CD8-positive, alpha-beta memory T cell (primary cell): ENCODE measurements at regions not wholly inside any gene's neighbourhood (a gene's known extent, or its start where the extent isn't known, plus 50 kb on each side); places are given as distances from the start of the nearest gene placed in this dataset.

Source experiments
- CTCF ChIA-PET: fragments of 350-600 bp; sonication (Branson Sonifier 250); formaldehyde crosslinking; loops from one replicate; lab custom pipeline; 2021; ENCODE audit warnings: antibody characterized with exemption; lab: Charles Lee
- POLR2A ChIA-PET: fragments of 350-600 bp; sonication (Branson Sonifier 250); formaldehyde crosslinking; loops from one replicate; lab custom pipeline; 2021; ENCODE audit warnings: antibody characterized with exemption; lab: Charles Lee
- DNase-seq, 5 donors: peaks; one replicate each; pipeline versions ENCODE4 v3.0.0 to v3.0.0-alpha.2; 2020 to 2022; ENCODE audit warnings: mixed read lengths in 1 of 5
- H3K27ac ChIP-seq: one replicate; pipeline ENCODE4 v1.7.0; 2013; ENCODE audit warnings: low read depth, mild to moderate bottlenecking, low read length, moderate library complexity
- H3K27me3 ChIP-seq: 2 replicates; pipeline ENCODE4 v1.7.0; 2013; ENCODE audit warnings: low read length, mild to moderate bottlenecking; ENCODE audit not compliant: insufficient read depth, poor library complexity, severe bottlenecking
- H3K36me3 ChIP-seq: 2 replicates; pipeline ENCODE4 v1.7.0; 2013; ENCODE audit warnings: mild to moderate bottlenecking, low read length, moderate library complexity; ENCODE audit not compliant: insufficient read depth
- H3K4me1 ChIP-seq: 2 replicates; pipeline ENCODE4 v1.7.0; 2013; ENCODE audit warnings: mild to moderate bottlenecking, low read length, moderate library complexity; ENCODE audit not compliant: insufficient read depth
- H3K4me3 ChIP-seq: 2 replicates; pipeline ENCODE4 v1.7.0; 2013; ENCODE audit warnings: mild to moderate bottlenecking, low read length
- H3K9me3 ChIP-seq: 2 replicates; pipeline ENCODE4 v1.7.0; 2013; ENCODE audit warnings: mild to moderate bottlenecking, low read length
- H3K27ac Mint-ChIP-seq, 8 donors: one replicate each; pipeline ENCODE4 v1.8.0; 2020 to 2021; ENCODE audit warnings: mixed read lengths in 8 of 8, mild to moderate bottlenecking in 6 of 8, inconsistent platforms in 3 of 8, moderate library complexity in 3 of 8
- H3K27me3 Mint-ChIP-seq, 2 donors: one replicate each; pipeline ENCODE4 v1.8.0; 2020 to 2021; ENCODE audit warnings: mixed read lengths in 2 of 2, mild to moderate bottlenecking in 1 of 2, moderate library complexity in 1 of 2
- H3K36me3 Mint-ChIP-seq, 3 donors: one replicate each; pipeline ENCODE4 v1.8.0; 2020 to 2021; ENCODE audit warnings: mixed read lengths in 3 of 3, inconsistent platforms in 1 of 3, mild to moderate bottlenecking in 1 of 3
- H3K4me1 Mint-ChIP-seq, 3 donors: one replicate each; pipeline ENCODE4 v1.8.0; 2020 to 2021; ENCODE audit warnings: mixed read lengths in 3 of 3, inconsistent platforms in 1 of 3, mild to moderate bottlenecking in 1 of 3
- H3K4me3 Mint-ChIP-seq, 7 donors: one replicate each; pipeline ENCODE4 v1.8.0; 2020 to 2021; ENCODE audit warnings: mixed read lengths in 7 of 7, mild to moderate bottlenecking in 6 of 7, moderate library complexity in 4 of 7, inconsistent platforms in 2 of 7
- H3K9me3 Mint-ChIP-seq, 5 donors: one replicate each; pipeline ENCODE4 v1.8.0; 2020 to 2022; ENCODE audit warnings: mixed read lengths in 5 of 5, mild to moderate bottlenecking in 3 of 5, moderate library complexity in 2 of 5, inconsistent platforms in 1 of 5

DNA sequence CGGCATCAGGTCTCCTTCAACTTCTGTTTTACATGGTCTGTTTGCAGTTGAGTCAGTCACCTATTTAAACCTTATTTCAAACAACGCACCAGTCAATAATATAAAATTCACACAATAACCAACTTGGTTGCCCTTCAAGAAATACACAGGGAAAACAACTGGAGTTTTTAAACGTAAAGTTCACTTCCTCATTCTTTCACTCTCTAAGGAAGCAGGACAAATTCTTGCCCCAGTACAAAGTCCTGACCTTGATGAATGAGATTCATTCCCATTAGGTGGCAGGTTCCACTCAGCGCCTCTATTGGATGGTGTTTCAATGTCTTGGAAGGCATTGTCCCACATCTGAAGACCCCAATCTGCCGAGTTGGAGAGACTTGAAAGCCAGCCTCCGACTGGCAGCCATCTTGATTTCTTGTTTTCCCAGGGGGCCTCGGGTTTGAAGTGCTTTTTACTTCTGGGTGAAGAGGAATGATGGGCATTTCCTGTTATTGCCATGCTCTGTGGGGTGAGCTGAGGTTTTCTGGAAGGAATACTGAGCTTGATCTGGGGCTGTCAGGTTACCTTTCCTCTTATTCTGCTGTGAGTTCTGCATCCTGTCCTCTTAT lies 105.0 kb downstream of the ACER2 start:
- no peaks in the 10 kb centered on the region for H3K9me3 Mint-ChIP-seq
- peaks cover 3 to 23% of the 10 kb centered on the region in 2 donors for H3K27me3 Mint-ChIP-seq
- H3K4me1 ChIP-seq = no peaks in the 10 kb centered on the region
- no peak overlapping the region for H3K27ac ChIP-seq
- DNase-seq = no peak
- CTCF ChIA-PET = no interaction called here
- H3K4me3 ChIP-seq = no peak overlapping the region
- no peak overlapping the region for H3K27ac Mint-ChIP-seq
- no peaks in the 10 kb centered on the region for H3K4me1 Mint-ChIP-seq
- POLR2A ChIA-PET = no interaction called here
- H3K4me3 Mint-ChIP-seq = no peak overlapping the region
- no peaks in the 10 kb centered on the region for H3K9me3 ChIP-seq
- H3K36me3 Mint-ChIP-seq = no peaks in the 10 kb centered on the region
- H3K27me3 ChIP-seq = no peaks in the 10 kb centered on the region
- H3K36me3 ChIP-seq = no peaks in the 10 kb centered on the region

DNA sequence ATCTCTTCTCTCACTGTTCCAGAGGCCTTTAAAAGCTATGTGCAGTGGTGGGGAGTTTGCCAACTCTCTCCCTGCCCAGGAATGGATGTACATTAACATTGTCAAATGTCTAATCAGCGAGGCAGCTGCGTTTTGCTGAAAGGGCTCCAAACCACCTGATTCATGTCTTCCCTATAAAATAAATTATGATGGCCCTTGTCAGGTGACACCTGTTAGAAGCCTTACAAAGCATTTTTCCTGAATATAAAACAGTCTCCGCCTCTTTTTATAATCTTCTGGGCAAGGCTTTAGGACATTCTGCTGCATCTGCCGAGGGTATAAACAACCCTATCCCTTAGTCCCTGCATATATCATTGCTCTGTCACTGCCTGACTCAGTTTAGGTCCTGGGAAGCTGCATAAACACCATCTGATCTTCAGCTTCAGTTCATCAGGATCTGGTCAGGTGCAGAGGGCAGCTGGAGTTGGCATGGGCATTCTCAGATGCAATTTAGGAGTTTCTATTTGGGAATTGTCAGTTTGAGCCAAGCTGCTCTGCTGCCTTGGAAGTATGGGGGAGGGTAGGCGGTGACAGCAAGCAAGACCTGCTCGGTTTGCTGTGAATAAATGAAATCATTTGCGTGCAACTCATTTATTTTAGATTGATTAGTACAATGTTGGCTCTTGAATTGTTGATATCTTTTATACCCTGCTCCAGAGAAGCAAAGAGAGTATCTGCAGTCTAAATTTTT lies 103.5 kb downstream of the ACER2 start:
- CTCF ChIA-PET = no interaction called here
- H3K27ac Mint-ChIP-seq = no peak overlapping the region

DNA sequence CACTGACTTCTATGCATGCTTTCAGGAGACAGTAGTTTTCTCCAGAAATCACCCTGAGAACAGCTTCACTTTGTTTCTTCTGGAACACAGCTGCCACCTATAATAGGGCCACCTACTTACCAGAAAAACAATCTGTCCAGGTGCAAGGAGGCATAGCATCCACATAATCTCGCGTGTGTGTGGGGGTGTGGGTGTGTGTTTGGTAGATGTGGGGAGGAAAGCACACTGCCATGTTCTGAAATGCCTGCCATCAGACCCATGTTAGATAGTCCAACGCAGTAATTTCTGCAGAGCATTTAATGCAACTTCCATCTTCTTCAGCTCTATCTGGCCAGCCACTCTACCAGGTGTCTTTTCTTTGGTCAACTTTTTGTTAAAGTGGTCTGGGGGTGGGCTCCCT lies 102.9 kb downstream of the ACER2 start:
- Mint-ChIP-seq H3K27ac (no peak overlapping the region), H3K9me3 (no peaks in the 10 kb centered on the region), H3K36me3 (no peaks in the 10 kb centered on the region), H3K27me3 (peaks cover 3 to 32% of the 10 kb centered on the region in 2 donors), H3K4me3 (no peak overlapping the region), H3K4me1 (no peaks in the 10 kb centered on the region)
- ChIA-PET POLR2A (no interaction called here), CTCF (no interaction called here)
- Histone ChIP-seq H3K27me3 (no peaks in the 10 kb centered on the region), H3K9me3 (no peaks in the 10 kb centered on the region), H3K4me3 (no peak overlapping the region), H3K27ac (no peak overlapping the region), H3K4me1 (no peaks in the 10 kb centered on the region), H3K36me3 (no peaks in the 10 kb centered on the region)
- DNase-seq = no peak

More for the DNA sequence above, 103.5 kb downstream of the ACER2 start:
- Mint-ChIP-seq H3K4me3 (no peak overlapping the region), H3K36me3 (no peaks in the 10 kb centered on the region), H3K4me1 (no peaks in the 10 kb centered on the region), H3K9me3 (no peaks in the 10 kb centered on the region), H3K27me3 (peaks cover 3 to 27% of the 10 kb centered on the region in 2 donors)
- Histone ChIP-seq H3K4me3 (no peak overlapping the region), H3K4me1 (no peaks in the 10 kb centered on the region), H3K27me3 (no peaks in the 10 kb centered on the region), H3K36me3 (no peaks in the 10 kb centered on the region), H3K9me3 (no peaks in the 10 kb centered on the region), H3K27ac (no peak overlapping the region)
- DNase-seq = no peak
- POLR2A ChIA-PET = no interaction called here

DNA sequence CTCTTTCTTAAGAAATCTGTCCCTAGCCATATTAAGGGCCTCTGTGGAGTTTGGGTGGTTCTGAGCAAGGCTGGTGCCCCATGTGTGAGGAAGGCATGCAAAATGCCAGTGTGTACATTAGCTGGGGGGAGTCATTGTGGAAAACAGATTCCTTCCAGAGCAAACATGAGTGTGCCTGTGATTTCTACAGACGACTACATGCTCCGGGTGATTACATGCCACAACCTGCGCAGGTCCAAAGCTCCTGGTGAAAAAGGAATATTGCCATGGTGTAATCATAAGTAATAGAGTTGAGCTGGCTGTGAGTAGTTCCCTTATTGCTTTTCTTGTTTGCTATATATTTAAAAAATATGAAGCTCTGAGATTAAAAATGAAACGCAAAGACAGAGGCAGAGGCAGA lies 102.1 kb downstream of the ACER2 start:
- DNase-seq = no peak
- Histone ChIP-seq H3K4me3 (no peak overlapping the region), H3K27ac (no peak overlapping the region), H3K4me1 (no peaks in the 10 kb centered on the region), H3K9me3 (no peaks in the 10 kb centered on the region), H3K27me3 (no peaks in the 10 kb centered on the region), H3K36me3 (no peaks in the 10 kb centered on the region)
- no peaks in the 10 kb centered on the region for H3K9me3 Mint-ChIP-seq
- ChIA-PET POLR2A (no interaction called here), CTCF (no interaction called here)
- no peaks in the 10 kb centered on the region for H3K4me1 Mint-ChIP-seq
- peaks cover 3 to 30% of the 10 kb centered on the region in 2 donors for H3K27me3 Mint-ChIP-seq
- no peaks in the 10 kb centered on the region for H3K36me3 Mint-ChIP-seq
- no peak overlapping the region for H3K27ac Mint-ChIP-seq
- H3K4me3 Mint-ChIP-seq = no peak overlapping the region
